Transverse colon (tissue), 4 donors: ENCODE measurements at regions not wholly inside any gene's neighbourhood (a gene's known extent, or its start where the extent isn't known, plus 50 kb on each side); places are given as distances from the start of the nearest gene placed in this dataset.

ENCODE experiments used
- DNase-seq: peaks from one replicate; pipeline ENCODE4 v3.0.0-alpha.2; 2019
- H3K27ac ChIP-seq, 4 donors: fragments of 200-600 bp; sonication (generic); 2 replicates each; pipeline ENCODE4 v1.5.1; 2016 to 2018; ENCODE audit warnings: inconsistent platforms in 4 of 4
- H3K27me3 ChIP-seq: fragments of 200-600 bp; sonication (generic); 2 replicates; pipeline ENCODE4 v1.5.1; 2017; ENCODE audit warnings: inconsistent platforms
- H3K36me3 ChIP-seq, 4 donors: fragments of 200-600 bp; sonication (generic); 2 replicates each; pipeline ENCODE4 v1.5.1; 2017 to 2019; ENCODE audit warnings: inconsistent platforms in 4 of 4
- H3K4me1 ChIP-seq, 4 donors: fragments of 200-600 bp; sonication (generic); 2 replicates each; pipeline ENCODE4 v1.5.1; 2017 to 2020; ENCODE audit warnings: inconsistent platforms in 4 of 4
- H3K4me3 ChIP-seq, 4 donors: fragments of 200-600 bp; sonication (generic); 1 replicate in 1 of 4; 2 replicates in 3 of 4; pipeline versions ENCODE4 v1.5.1 to v1.6.1; 2017 to 2019; ENCODE audit warnings: inconsistent platforms in 4 of 4
- H3K9me3 ChIP-seq, 2 donors: fragments of 200-600 bp; sonication (generic); 2 replicates each; pipeline ENCODE4 v1.5.1; 2017 to 2019; ENCODE audit warnings: inconsistent platforms in 2 of 2
- CTCF ChIP-seq, 5 experiments: fragments of 200-600 bp in 3 of 5; fragments of 450-650 bp in 2 of 5; sonication (generic) in 3 of 5; IDR thresholded peaks; 1 replicate in 2 of 5; 2 replicates in 3 of 5; pipeline ENCODE4 v1.5.1; 2016 to 2017; ENCODE audit warnings: antibody characterized with exemption in 5 of 5, inconsistent platforms in 3 of 5, mild to moderate bottlenecking in 2 of 5, moderate library complexity in 1 of 5
- EP300 ChIP-seq: sonication (generic); formaldehyde crosslinking; IDR thresholded peaks from one replicate; pipeline ENCODE4 v1.6.1; 2017; ENCODE audit warnings: antibody characterized with exemption, low read depth
- POLR2A ChIP-seq: fragments of 450-650 bp; IDR thresholded peaks from one replicate; pipeline ENCODE4 v1.6.1; 2016; ENCODE audit warnings: antibody characterized with exemption, mild to moderate bottlenecking, moderate library complexity
- POLR2AphosphoS5 ChIP-seq, 3 donors: sonication (generic); formaldehyde crosslinking; IDR thresholded peaks; one replicate each; pipeline ENCODE4 v1.6.1; 2016; ENCODE audit warnings: antibody characterized with exemption in 3 of 3
- WGBS, 2 donors: methylation state at CpG; one replicate each; pipeline ENCODE4 v1.1.5; 2018; ENCODE audit warnings: low coverage in 1 of 2; 5-methylcytosine and 5-hydroxymethylcytosine counted together
- in situ Hi-C, 4 donors: fragments of 200-750 bp; cut with MboI; loops; one replicate each; pipeline versions ENCODE4 v1.15.0 to v1.15.1; 2017; ENCODE audit warnings: low sequenced_read_pairs in 3 of 4, low pct_ligation_motif_present in 1 of 4, low pct_unique_long_range_greater_than_20kb in 1 of 4
- intact Hi-C: fragments of 100-400 bp; cut with DNase I; formaldehyde crosslinking; loops from one replicate; pipeline ENCODE4 v1.15.1; 2023; ENCODE audit warnings: low total_unique reads

- no peaks in the 10 kb centered on the region for H3K36me3 ChIP-seq
- H3K9me3 ChIP-seq = peaks cover 3 to 12% of the 10 kb centered on the region in 2 donors
- intact Hi-C loops = no loop called here
- no peak for DNase-seq
- no peak overlapping the region for H3K4me3 ChIP-seq
- no peak overlapping the region for H3K27ac ChIP-seq
- 71 to 82% methylated on average over 2 to 4 of the region's 4 CpGs for WGBS, 2 donors
- TF ChIP-seq POLR2A = no peak
- TF ChIP-seq EP300 = no peak
- no peak for TF ChIP-seq CTCF (IDR thresholded peaks at IDR 0.05)
- no peak for TF ChIP-seq POLR2AphosphoS5 (IDR thresholded peaks at IDR 0.05)
- H3K4me1 ChIP-seq = no peaks in the 10 kb centered on the region
- in situ Hi-C loops = no loop called here
- no peaks in the 10 kb centered on the region for H3K27me3 ChIP-seq
Measured at GRCh38 chr15:23994273-23994672, 307.2 kb upstream of the NDN start.

DNA sequence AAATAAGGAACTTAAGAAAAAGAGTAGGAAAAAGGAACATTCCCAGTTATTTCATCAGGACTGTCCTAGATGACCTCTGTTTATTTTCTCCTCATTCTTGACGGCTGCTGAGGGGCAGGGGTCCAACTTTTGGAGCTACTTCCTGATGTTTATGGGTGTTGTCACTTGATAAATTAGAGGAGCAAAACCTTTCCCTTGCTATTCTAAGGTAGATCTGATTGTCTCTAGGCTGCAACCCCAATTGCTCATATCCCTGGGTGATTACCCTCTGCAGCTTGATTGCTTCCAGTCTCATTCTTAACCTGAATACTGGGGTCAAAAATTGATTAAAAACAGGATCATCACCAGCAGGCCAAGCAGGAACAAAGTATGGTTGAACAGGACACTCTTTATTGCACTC is 311.0 kb upstream of the NDN start:
- TF ChIP-seq POLR2A (no peak), CTCF (IDR thresholded peaks at IDR 0.05) (no peak), EP300 (no peak), POLR2AphosphoS5 (IDR thresholded peaks at IDR 0.05) (no peak)
- H3K27me3 ChIP-seq = no peaks in the 10 kb centered on the region
- peaks cover 3 to 12% of the 10 kb centered on the region in 2 donors for H3K9me3 ChIP-seq
- intact Hi-C loops (no loop called here), in situ Hi-C loops (no loop called here)
- no peaks in the 10 kb centered on the region for H3K4me1 ChIP-seq
- 11 to 33% methylated on average over 1 of the region's 1 CpG for WGBS, 2 donors
- DNase-seq = no peak
- H3K36me3 ChIP-seq = no peaks in the 10 kb centered on the region
- no peak overlapping the region for H3K4me3 ChIP-seq
- no peak overlapping the region for H3K27ac ChIP-seq

DNA sequence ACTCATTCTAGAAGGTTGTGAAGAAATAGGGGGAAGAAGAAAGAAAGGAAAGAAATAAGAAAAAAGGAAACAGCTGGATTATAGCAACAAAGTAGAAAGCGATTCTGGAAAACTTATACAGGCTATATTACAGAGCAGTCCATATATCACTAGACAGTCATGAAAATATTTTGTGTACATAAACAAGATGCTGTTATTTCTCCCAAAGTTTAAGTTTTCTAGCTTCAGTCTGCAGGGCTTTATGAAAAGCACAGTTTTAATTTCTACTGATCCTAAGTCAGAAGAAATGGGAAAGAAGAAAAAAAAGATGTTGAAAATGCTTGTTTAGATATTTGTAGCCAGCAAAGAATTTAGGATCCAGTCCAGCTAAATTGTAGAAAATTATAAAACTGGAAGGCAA is 321.4 kb upstream of the NDN start:
- 67 to 83% methylated on average over 1 of the region's 1 CpG for WGBS, 2 donors
- in situ Hi-C loops (no loop called here), intact Hi-C loops (no loop called here)
- Histone ChIP-seq H3K36me3 (no peaks in the 10 kb centered on the region), H3K4me1 (no peaks in the 10 kb centered on the region), H3K27ac (no peak overlapping the region), H3K4me3 (no peak overlapping the region), H3K9me3 (no peaks in the 10 kb centered on the region), H3K27me3 (no peaks in the 10 kb centered on the region)
- TF ChIP-seq POLR2AphosphoS5 (IDR thresholded peaks at IDR 0.05) = no peak
- DNase-seq = no peak

- WGBS, 2 donors = 90% methylated on average over 1 of the region's 1 CpG; no CpG with 5 or more reads in 1 of the 2 donors
- no peak overlapping the region for H3K27ac ChIP-seq
- TF ChIP-seq POLR2AphosphoS5 (IDR thresholded peaks at IDR 0.05) = no peak
- TF ChIP-seq CTCF (IDR thresholded peaks at IDR 0.05) = no peak
- no peak for TF ChIP-seq POLR2A
- TF ChIP-seq EP300 = no peak
- no peak for DNase-seq
- no peaks in the 10 kb centered on the region for H3K36me3 ChIP-seq
- intact Hi-C loops (no loop called here), in situ Hi-C loops (no loop called here)
- H3K4me3 ChIP-seq = no peak overlapping the region
- no peaks in the 10 kb centered on the region for H3K27me3 ChIP-seq
- no peaks in the 10 kb centered on the region for H3K9me3 ChIP-seq
- no peaks in the 10 kb centered on the region for H3K4me1 ChIP-seq
Measured at GRCh38 chr15:24017470-24017869, 330.4 kb upstream of the NDN start.

DNA sequence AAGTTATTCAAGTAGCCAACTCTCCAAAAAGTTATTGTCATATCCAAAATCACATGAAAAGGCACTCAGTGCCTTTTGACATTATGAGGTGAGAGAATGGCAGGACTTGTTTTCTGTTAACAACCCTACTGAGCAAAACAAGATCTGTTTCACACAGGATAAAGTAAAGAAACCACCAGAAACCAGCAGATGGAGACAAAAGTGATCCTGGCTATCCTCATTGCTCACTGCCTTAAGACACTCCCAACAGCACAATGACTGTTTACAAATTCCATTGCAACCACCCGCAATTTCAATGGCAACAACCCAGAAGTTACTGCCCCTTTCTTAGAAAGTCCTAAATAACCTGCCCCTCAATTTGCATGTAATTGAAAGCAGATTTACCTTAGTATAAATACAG is 352.6 kb upstream of the NDN start:
- Histone ChIP-seq H3K4me3 (no peak overlapping the region), H3K27me3 (no peaks in the 10 kb centered on the region), H3K27ac (no peak overlapping the region), H3K4me1 (no peaks in the 10 kb centered on the region), H3K36me3 (no peaks in the 10 kb centered on the region), H3K9me3 (peaks cover 0 to 4% of the 10 kb centered on the region in 2 donors)
- in situ Hi-C loops = no loop called here
- TF ChIP-seq CTCF (IDR thresholded peaks at IDR 0.05) (peak in 1 of 5 experiments; percentile 9), EP300 (no peak)
- DNase-seq = no peak
- intact Hi-C loops = no loop called here
- WGBS, 2 donors = 36% methylated on average over 1 of the region's 1 CpG; no CpG with 5 or more reads in 1 of the 2 donors
